BJ (cell line): ENCODE measurements at regions not wholly inside any gene's neighbourhood (a gene's known extent, or its start where the extent isn't known, plus 50 kb on each side); places are given as distances from the start of the nearest gene placed in this dataset.

Experiments
- CTCF ChIA-PET: fragments of 350-600 bp; formaldehyde crosslinking; extraction: SDS; loops from one replicate; lab custom pipeline; 2021; ENCODE audit warnings: antibody characterized with exemption, inconsistent platforms; lab: Yijun Ruan, JAX
- POLR2A ChIA-PET: fragments of 300-600 bp; sonication (Branson Sonifier 250); formaldehyde crosslinking; extraction: SDS; loops from one replicate; lab custom pipeline; 2021; ENCODE audit warnings: antibody characterized with exemption; lab: Charles Lee
- DNase-seq: peaks from one replicate; pipeline ENCODE4 v3.0.0-alpha.2; 2011; ENCODE audit warnings: low read depth
- H3K27me3 ChIP-seq: 2 replicates; pipeline ENCODE4 v1.6.0; 2011; ENCODE audit warnings: low read length; ENCODE audit not compliant: control insufficient read depth, insufficient read depth
- H3K36me3 ChIP-seq: 2 replicates; pipeline ENCODE4 v1.5.1; 2011; ENCODE audit warnings: low read length; ENCODE audit not compliant: control insufficient read depth, insufficient read depth
- H3K4me3 ChIP-seq: 2 replicates; pipeline ENCODE4 v1.5.1; 2011; ENCODE audit warnings: low read depth, mild to moderate bottlenecking, control low read depth, low read length
- CTCF ChIP-seq: IDR thresholded peaks from 2 replicates; pipeline ENCODE4 v1.5.1; 2011; ENCODE audit warnings: low read depth, mild to moderate bottlenecking, control low read depth, inconsistent platforms, low read length, moderate library complexity; ENCODE audit not compliant: insufficient read depth

- DNase-seq: no peak
- POLR2A ChIA-PET: no interaction called here
- no peak for TF ChIP-seq CTCF
- Histone ChIP-seq H3K4me3 (no peak overlapping the region), H3K27me3 (no peaks in the 10 kb centered on the region), H3K36me3 (no peaks in the 10 kb centered on the region)
- CTCF ChIA-PET: no interaction called here
Observed at GRCh38 chr18:30359521-30359920, 683.0 kb downstream of the DSC3 start.

GRCh38 chr18:30358555-30358954, 684.0 kb downstream of the DSC3 start:
- no peaks in the 10 kb centered on the region for H3K27me3 ChIP-seq

GRCh38 chr18:30352551-30353168, 689.9 kb downstream of the DSC3 start:
- DNase-seq: no peak
- ChIA-PET POLR2A (no interaction called here), CTCF (no interaction called here)
- H3K4me3 ChIP-seq: no peak overlapping the region
- no peaks in the 10 kb centered on the region for H3K36me3 ChIP-seq
- no peak for TF ChIP-seq CTCF
- H3K27me3 ChIP-seq: no peaks in the 10 kb centered on the region

More at GRCh38 chr18:30358555-30358954, 684.0 kb downstream of the DSC3 start:
- CTCF ChIA-PET: no interaction called here
- POLR2A ChIA-PET: no interaction called here
- TF ChIP-seq CTCF: no peak
- DNase-seq: no peak
- no peaks in the 10 kb centered on the region for H3K36me3 ChIP-seq
- H3K4me3 ChIP-seq: no peak overlapping the region

- CTCF ChIA-PET: no interaction called here
- H3K4me3 ChIP-seq: no peak overlapping the region
- H3K27me3 ChIP-seq: no peaks in the 10 kb centered on the region
- POLR2A ChIA-PET: no interaction called here
- no peak for DNase-seq
- TF ChIP-seq CTCF: no peak
- H3K36me3 ChIP-seq: no peaks in the 10 kb centered on the region
Observed at GRCh38 chr18:30350263-30350662, 692.3 kb downstream of the DSC3 start.

GRCh38 chr18:30343090-30343489, 699.5 kb downstream of the DSC3 start:
- H3K36me3 ChIP-seq: no peaks in the 10 kb centered on the region
- CTCF ChIA-PET: no interaction called here
- POLR2A ChIA-PET: no interaction called here
- H3K4me3 ChIP-seq: no peak overlapping the region
- H3K27me3 ChIP-seq: no peaks in the 10 kb centered on the region
- no peak for TF ChIP-seq CTCF
- DNase-seq: no peak
